ENCODE measurements at regions not wholly inside any gene's neighbourhood (a gene's known extent, or its start where the extent isn't known, plus 50 kb on each side); places are given as distances from the start of the nearest gene placed in this dataset.

DNA sequence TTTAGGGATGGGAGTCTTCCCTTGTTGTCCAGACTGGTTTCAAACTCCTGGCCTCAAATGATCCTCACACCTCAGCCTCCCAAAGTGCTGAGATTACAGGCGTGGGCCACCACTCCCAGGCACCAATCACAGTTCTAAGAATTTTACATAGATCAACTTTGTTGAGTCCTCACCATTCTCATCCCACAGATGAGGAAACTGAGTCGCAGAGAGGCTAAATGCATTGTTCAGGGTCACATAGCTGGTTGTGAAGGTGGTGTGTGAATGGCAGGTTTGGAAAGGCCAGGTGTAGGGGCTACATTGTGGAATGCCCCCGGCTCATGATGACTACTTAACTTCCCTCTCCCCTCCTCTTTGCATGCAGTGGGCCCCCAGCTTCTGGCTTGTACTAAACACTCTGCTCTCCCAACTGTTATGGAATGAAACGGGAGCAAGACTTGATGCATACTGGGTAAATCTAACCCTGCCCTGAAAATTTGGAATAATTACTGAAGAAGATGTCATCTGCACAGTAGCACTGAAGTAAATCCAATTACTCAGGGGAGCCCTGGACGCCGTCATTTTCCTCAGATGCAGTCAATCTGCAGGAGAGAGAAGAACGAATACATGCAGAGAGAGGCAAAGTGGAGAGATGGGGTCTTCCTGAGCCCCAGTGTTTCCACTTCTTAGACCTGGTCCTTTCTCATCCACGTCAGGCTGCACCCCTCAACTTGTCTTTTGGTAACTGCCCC, 102.3 kb upstream of the ZNF217 start:
- H3K27me3 ChIP-seq = no peaks in the 10 kb centered on the region
- TF ChIP-seq, protein P1, sequence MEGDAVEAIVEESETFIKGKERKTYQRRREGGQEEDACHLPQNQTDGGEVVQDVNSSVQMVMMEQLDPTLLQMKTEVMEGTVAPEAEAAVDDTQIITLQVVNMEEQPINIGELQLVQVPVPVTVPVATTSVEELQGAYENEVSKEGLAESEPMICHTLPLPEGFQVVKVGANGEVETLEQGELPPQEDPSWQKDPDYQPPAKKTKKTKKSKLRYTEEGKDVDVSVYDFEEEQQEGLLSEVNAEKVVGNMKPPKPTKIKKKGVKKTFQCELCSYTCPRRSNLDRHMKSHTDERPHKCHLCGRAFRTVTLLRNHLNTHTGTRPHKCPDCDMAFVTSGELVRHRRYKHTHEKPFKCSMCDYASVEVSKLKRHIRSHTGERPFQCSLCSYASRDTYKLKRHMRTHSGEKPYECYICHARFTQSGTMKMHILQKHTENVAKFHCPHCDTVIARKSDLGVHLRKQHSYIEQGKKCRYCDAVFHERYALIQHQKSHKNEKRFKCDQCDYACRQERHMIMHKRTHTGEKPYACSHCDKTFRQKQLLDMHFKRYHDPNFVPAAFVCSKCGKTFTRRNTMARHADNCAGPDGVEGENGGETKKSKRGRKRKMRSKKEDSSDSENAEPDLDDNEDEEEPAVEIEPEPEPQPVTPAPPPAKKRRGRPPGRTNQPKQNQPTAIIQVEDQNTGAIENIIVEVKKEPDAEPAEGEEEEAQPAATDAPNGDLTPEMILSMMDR (IDR thresholded peaks at IDR 0.05) = no peak
- peaks cover 0 to 4% of the 10 kb centered on the region in 2 donors for H3K4me1 ChIP-seq
- H3K27ac ChIP-seq = no peak overlapping the region
- no peaks in the 10 kb centered on the region for H3K36me3 ChIP-seq
- no peaks in the 10 kb centered on the region for H3K9me3 ChIP-seq
- no peak for DNase-seq (ENCODE audit: low spot score in 2 of 2)
- intact Hi-C loops (cut with DNase I) = no loop called here
- H3K4me3 ChIP-seq = no peak overlapping the region

DNA sequence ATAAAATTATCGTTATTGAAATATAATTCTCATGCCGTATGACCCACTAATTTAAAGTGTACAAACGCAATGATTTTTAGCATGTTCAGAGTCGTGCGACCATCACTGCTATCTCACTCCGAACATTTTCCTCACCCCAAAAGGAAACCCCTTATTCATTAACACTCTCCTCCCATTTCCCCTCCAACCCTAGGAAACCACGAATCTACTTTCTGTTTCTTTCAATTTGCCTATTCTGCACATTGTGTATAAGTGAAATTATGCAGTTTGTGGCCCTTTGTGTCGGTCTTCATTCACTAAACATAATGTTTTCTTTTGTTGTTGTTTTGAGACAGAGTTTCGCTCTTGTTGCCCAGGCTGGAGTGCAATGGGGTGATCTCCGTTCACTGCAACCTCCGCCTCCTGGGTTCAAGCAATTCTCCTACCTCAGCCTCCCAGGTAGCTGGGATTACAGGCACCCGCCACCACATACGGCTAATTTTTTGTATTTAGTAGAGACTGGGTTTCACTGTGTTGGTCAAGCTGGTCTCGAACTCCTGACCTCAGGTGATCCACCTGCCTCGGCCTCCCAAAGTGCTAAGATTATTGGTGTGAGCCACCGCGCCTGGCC, 99.7 kb upstream of the ZNF217 start:
- no peaks in the 10 kb centered on the region for H3K9me3 ChIP-seq
- no peak for DNase-seq (ENCODE audit: low spot score in 2 of 2)
- no peak overlapping the region for H3K4me3 ChIP-seq
- no peaks in the 10 kb centered on the region for H3K36me3 ChIP-seq
- peaks cover 0 to 4% of the 10 kb centered on the region in 2 donors for H3K4me1 ChIP-seq
- H3K27me3 ChIP-seq = no peaks in the 10 kb centered on the region
- intact Hi-C loops (cut with DNase I) = no loop called here
- TF ChIP-seq, protein P1 (IDR thresholded peaks at IDR 0.05) = no peak
- H3K27ac ChIP-seq = no peak overlapping the region

DNA sequence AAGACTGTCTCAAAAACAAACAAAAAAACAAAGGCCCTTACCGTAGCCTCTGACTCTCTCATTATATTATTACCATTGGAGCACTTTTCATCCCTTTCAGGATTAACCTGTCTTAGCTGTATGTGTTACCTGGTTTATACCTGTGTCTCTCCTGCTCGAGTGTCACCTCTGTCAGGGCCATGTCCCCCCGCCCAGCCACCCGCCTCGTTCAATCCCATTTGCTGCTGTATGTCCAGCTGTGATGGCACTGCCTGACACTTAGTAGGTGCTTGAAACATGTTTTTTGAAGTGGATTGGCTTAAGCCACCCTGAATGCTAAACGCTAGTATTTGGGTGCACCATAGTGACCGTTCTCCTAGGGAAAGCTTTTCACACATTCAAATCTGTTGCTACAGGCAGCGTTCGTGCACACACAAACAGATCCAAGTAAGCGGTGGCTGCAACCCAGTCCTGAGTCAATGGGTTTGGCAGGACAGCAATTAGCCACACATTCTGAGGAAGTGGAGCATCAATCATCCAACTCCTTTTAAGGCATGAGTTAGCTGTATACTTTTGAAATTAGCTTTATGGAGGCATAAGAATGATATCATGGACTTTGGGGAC, 98.9 kb upstream of the ZNF217 start:
- H3K9me3 ChIP-seq = no peaks in the 10 kb centered on the region
- DNase-seq (ENCODE audit: low spot score in 2 of 2) = peak in 1 of 2 donors; percentile 75
- no peak overlapping the region for H3K27ac ChIP-seq
- no peaks in the 10 kb centered on the region for H3K27me3 ChIP-seq
- H3K4me3 ChIP-seq = no peak overlapping the region
- peaks cover 0 to 4% of the 10 kb centered on the region in 2 donors for H3K4me1 ChIP-seq
- intact Hi-C loops (cut with DNase I) = no loop called here
- H3K36me3 ChIP-seq = no peaks in the 10 kb centered on the region
- TF ChIP-seq, protein P1 (IDR thresholded peaks at IDR 0.05) = no peak

DNA sequence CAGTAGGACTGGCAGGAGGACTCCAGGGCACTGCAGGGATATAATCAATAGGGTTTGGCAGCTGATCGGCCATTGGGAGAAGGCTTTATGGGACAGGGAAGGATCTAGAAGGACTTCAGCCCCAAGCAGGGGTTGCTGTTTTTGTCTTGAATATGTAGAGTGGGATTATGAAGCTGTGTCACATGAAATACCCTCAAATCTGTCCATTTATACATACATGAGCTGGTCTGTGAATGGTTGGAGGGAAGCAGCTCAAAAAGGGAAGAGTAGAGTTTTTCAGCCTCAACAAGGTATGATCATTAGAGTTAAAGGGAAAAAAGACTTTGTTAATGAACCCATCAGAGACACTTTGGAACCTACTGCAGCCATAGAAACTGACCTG, 98.2 kb upstream of the ZNF217 start:
- H3K9me3 ChIP-seq = no peaks in the 10 kb centered on the region
- no peak for DNase-seq (ENCODE audit: low spot score in 2 of 2)
- peaks cover 0 to 4% of the 10 kb centered on the region in 2 donors for H3K4me1 ChIP-seq
- no peak overlapping the region for H3K4me3 ChIP-seq
- no peaks in the 10 kb centered on the region for H3K27me3 ChIP-seq
- no peaks in the 10 kb centered on the region for H3K36me3 ChIP-seq
- TF ChIP-seq, protein P1 (IDR thresholded peaks at IDR 0.05) = no peak
- intact Hi-C loops (cut with DNase I) = no loop called here
- no peak overlapping the region for H3K27ac ChIP-seq

DNA sequence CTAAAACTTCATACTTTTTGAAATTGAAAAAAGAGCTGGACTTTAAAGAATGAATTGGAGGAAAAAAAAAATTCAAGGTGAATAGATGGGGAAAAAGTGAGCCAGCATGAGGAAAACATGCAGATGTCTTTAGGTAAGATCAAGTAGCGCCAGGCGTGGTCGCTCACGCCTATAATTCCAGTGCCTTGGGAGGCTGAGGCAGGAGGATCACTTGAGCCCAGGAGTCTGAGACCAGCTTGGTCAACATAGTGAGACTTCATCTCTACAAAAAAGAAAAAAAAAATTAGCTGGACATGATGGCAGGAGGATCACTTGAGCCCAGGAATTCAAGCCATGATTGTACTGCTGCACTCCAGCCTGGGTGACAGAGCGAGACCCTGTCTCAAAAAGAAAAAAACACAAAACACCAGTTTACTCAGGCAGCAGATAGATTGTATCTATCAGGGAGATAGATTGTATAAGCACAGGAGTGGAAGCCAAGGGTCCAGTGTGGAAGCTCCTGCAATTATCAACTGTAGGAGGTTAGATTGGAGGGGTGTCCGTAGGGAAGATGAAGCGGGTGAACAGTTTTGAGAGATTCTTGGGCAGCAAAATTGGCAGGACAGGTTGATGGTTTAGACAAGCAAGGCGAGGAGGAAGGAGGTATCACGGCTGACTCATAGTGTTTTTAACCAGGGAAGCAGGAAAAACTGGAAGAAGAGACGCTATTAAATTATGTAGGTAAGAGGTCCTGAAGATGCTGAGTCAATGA, 97.6 kb upstream of the ZNF217 start:
- Histone ChIP-seq H3K4me1 (peaks cover 0 to 4% of the 10 kb centered on the region in 2 donors), H3K36me3 (no peaks in the 10 kb centered on the region), H3K27ac (no peak overlapping the region), H3K4me3 (no peak overlapping the region), H3K9me3 (no peaks in the 10 kb centered on the region), H3K27me3 (no peaks in the 10 kb centered on the region)
- intact Hi-C loops (cut with DNase I) = no loop called here
- no peak for DNase-seq (ENCODE audit: low spot score in 2 of 2)
- TF ChIP-seq, protein P1 (IDR thresholded peaks at IDR 0.05) = no peak

All from ascending aorta (tissue), 2 donors.